Endothelial cell of umbilical vein (primary cell): ENCODE measurements at regions not wholly inside any gene's neighbourhood (a gene's known extent, or its start where the extent isn't known, plus 50 kb on each side); places are given as distances from the start of the nearest gene placed in this dataset.

Experiments used
- BruUV-seq: library from RNA; stranded (reverse); fragments of 400-500 nt; replicated peaks from 2 replicates; lab custom pipeline; 2021; lab: Mats Ljungman, UMichigan
- CTCF ChIA-PET: fragments of 300-600, 350-600 bp; sonication (Branson Sonifier 250); formaldehyde crosslinking; loops from one replicate; lab custom pipeline; 2021; ENCODE audit warnings: antibody characterized with exemption, inconsistent platforms; lab: Charles Lee
- POLR2A ChIA-PET: fragments of 300-600, 350-600 bp; sonication (Branson Sonifier 250); formaldehyde crosslinking; loops from one replicate; lab custom pipeline; 2021; ENCODE audit warnings: antibody characterized with exemption, inconsistent platforms; lab: Charles Lee
- DNase-seq: peaks from one replicate; pipeline ENCODE4 v3.0.0-alpha.2; 2011; ENCODE audit warnings: low read depth, low spot score
- FAIRE-seq: peaks from 2 replicates; lab custom pipeline; 2011; peaks lifted over from hg19 to GRCh38; lab: Jason Lieb, UNC
- H2AFZ ChIP-seq: 2 replicates; pipeline ENCODE4 v1.6.0; 2012; ENCODE audit warnings: low read depth, low read length, control low read depth, inconsistent platforms
- H3K27ac ChIP-seq: 2 replicates; pipeline ENCODE4 v1.5.1; 2011; ENCODE audit warnings: low read depth, mild to moderate bottlenecking, control low read depth, low read length, moderate library complexity; ENCODE audit not compliant: insufficient read depth
- H3K27me3 ChIP-seq, 2 experiments: 2 replicates each; pipeline versions ENCODE4 v1.6.0 to v1.6.1; 2011; ENCODE audit warnings: low read length in 2 of 2, mixed read lengths in 1 of 2; ENCODE audit not compliant: control insufficient read depth in 2 of 2, insufficient read depth in 2 of 2
- H3K36me3 ChIP-seq, 2 experiments: 2 replicates in 1 of 2; 3 replicates in 1 of 2; pipeline ENCODE4 v1.5.1; 2011; ENCODE audit warnings: low read length in 2 of 2, mild to moderate bottlenecking in 1 of 2, moderate library complexity in 1 of 2; ENCODE audit not compliant: control insufficient read depth in 2 of 2, insufficient read depth in 2 of 2; ENCODE audit errors: extremely low read depth in 1 of 2
- H3K4me1 ChIP-seq: 3 replicates; pipeline ENCODE4 v1.5.1; 2011; ENCODE audit warnings: mild to moderate bottlenecking, low read length; ENCODE audit not compliant: control insufficient read depth, insufficient read depth; ENCODE audit errors: extremely low read depth
- H3K4me2 ChIP-seq: 2 replicates; pipeline ENCODE4 v1.6.1; 2011; ENCODE audit warnings: low read length, control low read depth, mixed read lengths; ENCODE audit not compliant: insufficient read depth
- H3K4me3 ChIP-seq, 3 experiments: fragments of 200-600 bp in 1 of 3; sonication (generic), shearing (Covaris generic) in 1 of 3; replicated peaks in 1 of 3; 2 replicates each; pipeline ENCODE4 v1.5.1; 2011 to 2016; ENCODE audit warnings: control low read depth in 3 of 3, low read length in 3 of 3, mild to moderate bottlenecking in 2 of 3, inconsistent platforms in 1 of 3, low read depth in 1 of 3, moderate library complexity in 1 of 3; ENCODE audit not compliant: insufficient read depth in 1 of 3
- H3K79me2 ChIP-seq: 2 replicates; pipeline ENCODE4 v1.6.0; 2012; ENCODE audit warnings: low read length, inconsistent platforms; ENCODE audit not compliant: control insufficient read depth, insufficient read depth
- H3K9ac ChIP-seq: replicated peaks from 2 replicates; pipeline ENCODE3; 2011; ENCODE audit warnings: low read length, control low read depth; ENCODE audit not compliant: insufficient read depth; ENCODE audit errors: extremely low read depth
- H3K9me1 ChIP-seq: replicated peaks from 3 replicates; pipeline ENCODE4 v1.6.0; 2011; ENCODE audit warnings: mild to moderate bottlenecking, low read length; ENCODE audit not compliant: control insufficient read depth, insufficient read depth; ENCODE audit errors: extremely low read depth
- H3K9me3 ChIP-seq: replicated peaks from 2 replicates; pipeline ENCODE4 v1.5.1; 2012; ENCODE audit warnings: low read length, inconsistent platforms; ENCODE audit not compliant: control insufficient read depth, insufficient read depth
- H4K20me1 ChIP-seq: replicated peaks from 2 replicates; pipeline ENCODE3; 2011; ENCODE audit warnings: mild to moderate bottlenecking, low read length; ENCODE audit not compliant: control insufficient read depth, insufficient read depth; ENCODE audit errors: extremely low read depth
- EZH2 ChIP-seq: IDR thresholded peaks from 2 replicates; pipeline ENCODE4 v1.6.1; 2012; ENCODE audit warnings: borderline replicate concordance, low read depth, mild to moderate bottlenecking, moderate library complexity, low read length, inconsistent platforms; ENCODE audit not compliant: severe bottlenecking
- FOS ChIP-seq: IDR thresholded peaks from 2 replicates; pipeline ENCODE4 v1.6.1; 2011; ENCODE audit warnings: mild to moderate bottlenecking, low read length, moderate library complexity, borderline replicate concordance; ENCODE audit not compliant: insufficient read depth
- GATA2 ChIP-seq: IDR thresholded peaks from 2 replicates; pipeline ENCODE4 v1.7.0; 2011; ENCODE audit warnings: low read depth, mild to moderate bottlenecking, moderate library complexity, mixed read lengths, low read length; ENCODE audit not compliant: insufficient read length, insufficient read depth
- JUN ChIP-seq: IDR thresholded peaks from 2 replicates; pipeline ENCODE4 v1.6.1; 2011; ENCODE audit warnings: borderline replicate concordance, low read depth; ENCODE audit not compliant: insufficient read length, insufficient read depth
- MYC ChIP-seq: IDR thresholded peaks from one replicate; pipeline ENCODE4 v1.6.1; 2011; ENCODE audit warnings: mild to moderate bottlenecking, low read depth, low read length
- POLR2A ChIP-seq: IDR thresholded peaks from 2 replicates; pipeline ENCODE4 v1.6.1; 2012; ENCODE audit warnings: low read depth, mild to moderate bottlenecking, control low read depth, low read length
- POLR2AphosphoS5 ChIP-seq: IDR thresholded peaks from 2 replicates; pipeline ENCODE4 v1.6.1; 2012; ENCODE audit warnings: low read depth, mild to moderate bottlenecking, control low read depth, low read length, moderate library complexity; ENCODE audit not compliant: insufficient read depth
- dilution Hi-C: fragments of 300-500 bp; cut with MboI; formaldehyde crosslinking; loops from one replicate; pipeline ENCODE4 v1.15.0; 2019; ENCODE audit warnings: low sequenced_read_pairs; ENCODE audit not compliant: extremely low pct_ligation_motif_present
- intact Hi-C: fragments of 100-400 bp; cut with micrococcal nuclease; formaldehyde crosslinking; loops from one replicate; pipeline ENCODE4 v1.10.0; 2022
- TF ChIP-seq, protein P1 (sequence below), 2 donors: IDR thresholded peaks; 1 replicate in 1 of 2; 2 replicates in 1 of 2; pipeline ENCODE4 v1.5.1; 2011; ENCODE audit warnings: low read length in 2 of 2, mild to moderate bottlenecking in 2 of 2, moderate library complexity in 2 of 2, control low read depth in 1 of 2, inconsistent platforms in 1 of 2, low read depth in 1 of 2; ENCODE audit not compliant: insufficient read depth in 1 of 2; ENCODE audit errors: extremely low read depth in 1 of 2
- TF ChIP-seq, protein P2 (sequence below): IDR thresholded peaks from 2 replicates; pipeline ENCODE4 v1.6.1; 2011; ENCODE audit not compliant: insufficient read depth, insufficient read length

DNA sequence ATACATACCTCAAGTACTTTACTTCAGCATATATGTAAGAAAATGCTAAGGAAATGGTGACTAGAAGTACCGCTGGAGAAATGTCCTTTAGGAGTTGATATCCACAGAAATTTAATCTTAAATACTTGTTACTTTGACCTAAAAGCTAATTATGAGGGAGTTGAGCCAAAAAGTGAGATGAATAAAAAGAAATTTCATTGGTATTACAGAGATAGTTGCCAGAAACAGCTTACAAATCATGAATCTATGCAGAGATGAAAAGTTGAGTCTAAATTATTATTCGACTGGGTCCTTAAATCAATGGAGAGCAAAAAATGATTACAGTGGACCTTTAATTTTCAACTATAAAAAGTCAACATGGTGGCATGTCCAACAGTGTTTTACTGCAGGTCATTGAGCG, 160.9 kb downstream of the MZT1 start:
- Histone ChIP-seq H3K79me2 (no peaks in the 10 kb centered on the region), H3K9ac (no peak overlapping the region), H3K4me3 (no peak overlapping the region), H2AFZ (no peak overlapping the region), H3K4me1 (no peaks in the 10 kb centered on the region), H4K20me1 (no peaks in the 10 kb centered on the region), H3K36me3 (no peaks in the 10 kb centered on the region), H3K9me3 (no peaks in the 10 kb centered on the region), H3K27me3 (no peaks in the 10 kb centered on the region), H3K27ac (no peak overlapping the region), H3K4me2 (no peak overlapping the region), H3K9me1 (no peaks in the 10 kb centered on the region)
- no peak for FAIRE-seq
- no peak for DNase-seq
- ChIA-PET CTCF (interaction anchor here (0.7 to 2.6 kb wide), 27 partner anchors 8 to 1953 kb away, joined by 3 to 18 read pairs (median 4); no protein-coding TSS in a partner anchor), POLR2A (no interaction called here)
- TF ChIP-seq EZH2 (no peak), POLR2AphosphoS5 (no peak), POLR2A (no peak), MYC (no peak), JUN (no peak), FOS (no peak), GATA2 (no peak)
- TF ChIP-seq, protein P1, sequence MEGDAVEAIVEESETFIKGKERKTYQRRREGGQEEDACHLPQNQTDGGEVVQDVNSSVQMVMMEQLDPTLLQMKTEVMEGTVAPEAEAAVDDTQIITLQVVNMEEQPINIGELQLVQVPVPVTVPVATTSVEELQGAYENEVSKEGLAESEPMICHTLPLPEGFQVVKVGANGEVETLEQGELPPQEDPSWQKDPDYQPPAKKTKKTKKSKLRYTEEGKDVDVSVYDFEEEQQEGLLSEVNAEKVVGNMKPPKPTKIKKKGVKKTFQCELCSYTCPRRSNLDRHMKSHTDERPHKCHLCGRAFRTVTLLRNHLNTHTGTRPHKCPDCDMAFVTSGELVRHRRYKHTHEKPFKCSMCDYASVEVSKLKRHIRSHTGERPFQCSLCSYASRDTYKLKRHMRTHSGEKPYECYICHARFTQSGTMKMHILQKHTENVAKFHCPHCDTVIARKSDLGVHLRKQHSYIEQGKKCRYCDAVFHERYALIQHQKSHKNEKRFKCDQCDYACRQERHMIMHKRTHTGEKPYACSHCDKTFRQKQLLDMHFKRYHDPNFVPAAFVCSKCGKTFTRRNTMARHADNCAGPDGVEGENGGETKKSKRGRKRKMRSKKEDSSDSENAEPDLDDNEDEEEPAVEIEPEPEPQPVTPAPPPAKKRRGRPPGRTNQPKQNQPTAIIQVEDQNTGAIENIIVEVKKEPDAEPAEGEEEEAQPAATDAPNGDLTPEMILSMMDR (IDR thresholded peaks at IDR 0.05; ENCODE audit: extremely low read depth in 1 of 2, insufficient read depth in 1 of 2, low read depth in 1 of 2, low read length in 2 of 2) = no peak
- TF ChIP-seq, protein P2, sequence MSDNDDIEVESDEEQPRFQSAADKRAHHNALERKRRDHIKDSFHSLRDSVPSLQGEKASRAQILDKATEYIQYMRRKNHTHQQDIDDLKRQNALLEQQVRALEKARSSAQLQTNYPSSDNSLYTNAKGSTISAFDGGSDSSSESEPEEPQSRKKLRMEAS = no peak
- dilution Hi-C loops = no loop called here
- BruUV-seq = no TSS peak
- intact Hi-C loops = loop anchor here (10.0 kb wide), 4 partner anchors 702 to 1952 kb away; partner anchors contain the start of gene DACH1
